HL-60 (cell line): ENCODE measurements at regions not wholly inside any gene's neighbourhood (a gene's known extent, or its start where the extent isn't known, plus 50 kb on each side); places are given as distances from the start of the nearest gene placed in this dataset.

ENCODE experiments used
- DNase-seq, 2 experiments: peaks; one replicate each; pipeline ENCODE4 v3.0.0-alpha.2; 2010 to 2020; ENCODE audit warnings: low read depth in 1 of 2, low spot score in 1 of 2
- H3K27ac ChIP-seq: fragments of 250-450 bp; sonication (Bioruptor Pico); replicated peaks from 2 replicates; pipeline ENCODE4 v1.5.1; 2020; ENCODE audit warnings: mild to moderate bottlenecking, moderate library complexity
- H3K27me3 ChIP-seq: fragments of 250-450 bp; sonication (Bioruptor Pico); 2 replicates; pipeline ENCODE4 v1.5.1; 2021; ENCODE audit warnings: mild to moderate bottlenecking, moderate library complexity; ENCODE audit not compliant: insufficient read depth, poor library complexity, severe bottlenecking
- H3K4me3 ChIP-seq: replicated peaks from 2 replicates; pipeline ENCODE4 v1.5.1; 2011; ENCODE audit warnings: mild to moderate bottlenecking, control low read depth, low read length; ENCODE audit not compliant: insufficient read depth
- CTCF ChIP-seq: IDR thresholded peaks from one replicate; pipeline ENCODE4 v1.5.1; 2011; ENCODE audit warnings: low read length, control low read depth, inconsistent platforms; ENCODE audit not compliant: insufficient read depth
- GABPA ChIP-seq: IDR thresholded peaks from 2 replicates; pipeline ENCODE4 v1.6.1; 2012; ENCODE audit warnings: low read depth
- POLR2AphosphoS5 ChIP-seq: IDR thresholded peaks from 2 replicates; pipeline ENCODE4 v1.6.1; 2012; ENCODE audit warnings: low read depth
- SPI1 ChIP-seq: IDR thresholded peaks from 2 replicates; pipeline ENCODE4 v1.6.1; 2012; ENCODE audit warnings: low read depth, mild to moderate bottlenecking, borderline replicate concordance
- TF ChIP-seq, protein P1 (sequence below): IDR thresholded peaks from 2 replicates; pipeline ENCODE4 v1.6.1; 2012; ENCODE audit warnings: low read depth; ENCODE audit not compliant: insufficient replicate concordance

GRCh38 chr9:103139891-103140290, 144.8 kb downstream of the CYLC2 start:
- Histone ChIP-seq H3K27ac (no peak overlapping the region), H3K4me3 (no peak overlapping the region), H3K27me3 (no peaks in the 10 kb centered on the region)
- TF ChIP-seq CTCF = no peak
- TF ChIP-seq POLR2AphosphoS5 = no peak
- TF ChIP-seq, protein P1, sequence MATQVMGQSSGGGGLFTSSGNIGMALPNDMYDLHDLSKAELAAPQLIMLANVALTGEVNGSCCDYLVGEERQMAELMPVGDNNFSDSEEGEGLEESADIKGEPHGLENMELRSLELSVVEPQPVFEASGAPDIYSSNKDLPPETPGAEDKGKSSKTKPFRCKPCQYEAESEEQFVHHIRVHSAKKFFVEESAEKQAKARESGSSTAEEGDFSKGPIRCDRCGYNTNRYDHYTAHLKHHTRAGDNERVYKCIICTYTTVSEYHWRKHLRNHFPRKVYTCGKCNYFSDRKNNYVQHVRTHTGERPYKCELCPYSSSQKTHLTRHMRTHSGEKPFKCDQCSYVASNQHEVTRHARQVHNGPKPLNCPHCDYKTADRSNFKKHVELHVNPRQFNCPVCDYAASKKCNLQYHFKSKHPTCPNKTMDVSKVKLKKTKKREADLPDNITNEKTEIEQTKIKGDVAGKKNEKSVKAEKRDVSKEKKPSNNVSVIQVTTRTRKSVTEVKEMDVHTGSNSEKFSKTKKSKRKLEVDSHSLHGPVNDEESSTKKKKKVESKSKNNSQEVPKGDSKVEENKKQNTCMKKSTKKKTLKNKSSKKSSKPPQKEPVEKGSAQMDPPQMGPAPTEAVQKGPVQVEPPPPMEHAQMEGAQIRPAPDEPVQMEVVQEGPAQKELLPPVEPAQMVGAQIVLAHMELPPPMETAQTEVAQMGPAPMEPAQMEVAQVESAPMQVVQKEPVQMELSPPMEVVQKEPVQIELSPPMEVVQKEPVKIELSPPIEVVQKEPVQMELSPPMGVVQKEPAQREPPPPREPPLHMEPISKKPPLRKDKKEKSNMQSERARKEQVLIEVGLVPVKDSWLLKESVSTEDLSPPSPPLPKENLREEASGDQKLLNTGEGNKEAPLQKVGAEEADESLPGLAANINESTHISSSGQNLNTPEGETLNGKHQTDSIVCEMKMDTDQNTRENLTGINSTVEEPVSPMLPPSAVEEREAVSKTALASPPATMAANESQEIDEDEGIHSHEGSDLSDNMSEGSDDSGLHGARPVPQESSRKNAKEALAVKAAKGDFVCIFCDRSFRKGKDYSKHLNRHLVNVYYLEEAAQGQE = no peak
- TF ChIP-seq SPI1 = no peak
- TF ChIP-seq GABPA = no peak
- DNase-seq = no peak

DNA sequence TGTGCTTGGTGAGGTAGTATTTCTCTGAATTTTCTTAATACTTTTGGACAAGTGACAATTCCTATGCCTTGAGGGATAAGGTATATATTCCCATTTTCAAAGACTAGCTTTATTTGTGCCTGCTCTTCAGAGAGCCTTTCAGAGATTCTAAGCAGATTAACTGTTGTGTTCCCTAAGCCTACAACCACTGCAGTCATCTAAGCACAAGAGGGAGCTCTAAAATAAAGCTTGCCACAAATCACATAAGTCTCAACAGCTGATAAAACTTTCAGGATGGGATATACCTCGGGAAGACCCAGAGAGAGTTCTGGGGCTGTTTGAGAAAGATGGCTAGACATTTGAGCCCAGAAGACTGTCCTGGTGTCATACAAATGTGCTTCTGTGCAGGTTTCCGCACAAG, 157.3 kb downstream of the CYLC2 start:
- no peaks in the 10 kb centered on the region for H3K27me3 ChIP-seq
- TF ChIP-seq, protein P1 = no peak
- TF ChIP-seq CTCF = no peak
- no peak for TF ChIP-seq POLR2AphosphoS5
- TF ChIP-seq GABPA = no peak
- TF ChIP-seq SPI1 = no peak
- no peak for DNase-seq

GRCh38 chr9:103167530-103167929, 172.4 kb downstream of the CYLC2 start:
- TF ChIP-seq GABPA (no peak), CTCF (no peak)
- TF ChIP-seq, protein P1 = no peak

More for the DNA sequence above, 157.3 kb downstream of the CYLC2 start:
- no peak overlapping the region for H3K4me3 ChIP-seq
- no peak overlapping the region for H3K27ac ChIP-seq

More at GRCh38 chr9:103167530-103167929, 172.4 kb downstream of the CYLC2 start:
- DNase-seq = no peak
- Histone ChIP-seq H3K4me3 (no peak overlapping the region), H3K27me3 (no peaks in the 10 kb centered on the region), H3K27ac (no peak overlapping the region)
